GM13977 (cell line): ENCODE measurements at regions not wholly inside any gene's neighbourhood (a gene's known extent, or its start where the extent isn't known, plus 50 kb on each side); places are given as distances from the start of the nearest gene placed in this dataset.

Experiments
- DNase-seq: peaks from one replicate; pipeline ENCODE4 v3.0.0; 2012; ENCODE audit warnings: low spot score
- CTCF ChIP-seq: IDR thresholded peaks from 2 replicates; pipeline ENCODE4 v1.5.1; 2012; ENCODE audit warnings: mild to moderate bottlenecking, control low read depth; ENCODE audit not compliant: insufficient read depth; ENCODE audit errors: extremely low read depth, missing control alignments
- in situ Hi-C: fragments of 300-500 bp; cut with MboI; formaldehyde crosslinking; loops from one replicate; pipeline ENCODE4 v1.12.0; 2022; ENCODE audit warnings: low sequenced_read_pairs, low pct_unique_long_range_greater_than_20kb, mixed read lengths, inconsistent platforms; ENCODE audit not compliant: unreplicated experiment

- TF ChIP-seq CTCF, result no peak
- no peak for DNase-seq
- in situ Hi-C loops, result no loop called here
Observed at GRCh38 chr3:94251566-94251965, 188.7 kb downstream of the NSUN3 start.

DNA sequence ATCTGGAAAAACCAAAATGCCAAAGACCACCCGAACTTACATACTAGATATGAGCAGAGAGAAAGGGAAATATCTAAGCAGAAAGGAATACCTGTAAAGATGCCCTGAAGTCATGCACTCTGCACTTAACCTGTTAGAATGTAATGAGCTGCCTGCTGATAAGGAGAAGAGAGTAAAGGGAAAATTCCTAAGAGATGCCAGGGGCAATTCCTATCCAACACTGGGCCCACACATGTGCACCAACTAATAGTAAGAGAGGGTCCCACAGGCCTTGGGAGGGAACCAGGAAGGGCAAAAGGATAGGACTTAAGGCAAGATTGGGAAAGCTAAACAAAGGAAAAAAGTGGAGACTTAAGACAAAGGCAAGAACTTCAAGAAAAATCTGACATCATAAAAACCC, 189.5 kb downstream of the NSUN3 start:
- no peak for DNase-seq
- TF ChIP-seq CTCF, result no peak
- in situ Hi-C loops, result no loop called here

DNA sequence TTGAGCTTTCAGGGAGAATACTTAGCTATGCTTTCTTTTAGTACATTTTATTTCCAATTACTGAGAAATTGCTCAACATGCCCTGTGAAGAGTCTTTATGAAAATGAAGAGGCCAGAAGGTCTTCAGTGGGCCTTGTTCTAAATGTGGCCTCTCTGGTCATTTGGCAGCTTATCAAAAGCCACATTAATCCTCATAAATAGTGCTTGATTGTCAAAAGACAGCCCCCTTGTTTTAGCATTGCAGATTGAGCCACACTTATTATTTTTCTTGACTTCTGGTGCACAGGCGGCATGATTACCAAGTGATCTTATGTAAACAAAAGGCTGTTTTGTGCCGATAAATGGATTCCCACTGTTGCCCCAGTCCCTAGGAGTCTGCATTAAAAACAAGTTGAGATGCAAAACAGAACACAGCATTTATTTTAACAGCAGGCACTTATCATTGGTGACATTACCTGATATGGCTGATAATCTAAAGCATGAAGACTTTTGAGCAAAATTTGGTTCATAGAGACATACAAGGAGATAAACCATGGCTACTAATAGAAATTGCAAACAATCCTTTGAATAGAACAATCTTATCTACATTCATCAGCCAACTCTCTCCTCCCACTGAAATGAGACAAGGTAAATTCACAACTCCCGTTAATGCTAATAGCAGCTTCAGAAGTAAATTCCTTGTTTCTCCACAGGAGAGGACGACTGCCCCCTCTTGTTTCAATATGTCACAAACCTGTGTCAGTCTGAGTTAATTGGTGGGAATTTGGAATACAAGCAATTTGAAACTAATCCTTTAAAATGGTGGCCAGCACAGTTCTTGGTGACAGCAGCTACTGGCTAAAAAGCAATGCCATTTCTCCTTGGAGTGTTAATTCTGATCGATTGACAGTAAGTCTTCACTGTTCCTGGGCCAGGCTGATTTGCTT, 194.3 kb downstream of the NSUN3 start:
- in situ Hi-C loops, result no loop called here
- no peak for DNase-seq
- TF ChIP-seq CTCF, result no peak

- TF ChIP-seq CTCF, result no peak
- DNase-seq, result no peak
- in situ Hi-C loops, result no loop called here
Observed at GRCh38 chr3:94258851-94259250, 196.0 kb downstream of the NSUN3 start.

- in situ Hi-C loops, result no loop called here
- no peak for DNase-seq
- TF ChIP-seq CTCF, result no peak
Observed at GRCh38 chr3:94259291-94259690, 196.4 kb downstream of the NSUN3 start.

DNA sequence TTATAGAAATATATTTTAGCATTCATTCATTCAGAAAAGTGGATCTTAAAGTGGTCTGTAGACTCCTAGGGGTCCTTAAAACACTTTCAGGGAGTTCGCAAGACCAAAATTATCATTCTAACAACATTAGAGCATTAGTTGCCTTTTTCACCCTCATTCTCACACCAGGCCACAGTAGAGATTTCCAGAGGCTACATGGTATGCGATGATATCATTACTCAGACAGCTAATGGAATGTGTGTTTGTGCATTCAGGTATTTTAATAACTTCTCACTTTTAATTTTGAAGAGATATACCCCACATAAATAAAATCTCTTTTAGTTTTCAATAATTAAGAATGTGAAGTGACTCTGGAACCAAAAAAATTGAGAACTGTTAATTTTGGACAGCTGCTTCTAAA, 206.9 kb downstream of the NSUN3 start:
- in situ Hi-C loops, result no loop called here
- no peak for TF ChIP-seq CTCF
- no peak for DNase-seq

GRCh38 chr3:94272016-94272415, 209.2 kb downstream of the NSUN3 start:
- no peak for TF ChIP-seq CTCF
- in situ Hi-C loops, result no loop called here
- no peak for DNase-seq
